Activated naive CD8-positive, alpha-beta T cell treated with anti-CD3 and anti-CD28 coated beads, Interleukin-2, amount 10 ng/mL, durations not matched to agents 7 days and 5 days (primary cell): ENCODE measurements at regions not wholly inside any gene's neighbourhood (a gene's known extent, or its start where the extent isn't known, plus 50 kb on each side); places are given as distances from the start of the nearest gene placed in this dataset.
"Not testable (repeated sequence)": the region's sequence is repeated elsewhere in the genome, so short reads cannot be mapped to it uniquely, and the experiment has no call there.

ENCODE experiments used
- ATAC-seq: fragments of 150-1000 bp; cut with Tn5 transposase; one replicate; pipeline ENCODE4 v1.10.0; 2021; ENCODE audit warnings: low read depth, moderate library complexity
- POLR2A ChIA-PET: fragments of 350-600 bp; sonication (Branson Sonifier 250); formaldehyde crosslinking; loops from one replicate; lab custom pipeline; 2021; ENCODE audit warnings: antibody characterized with exemption; lab: Charles Lee
- DNase-seq: peaks from one replicate; pipeline ENCODE4 v3.0.0; 2021
- H3K27ac Mint-ChIP-seq: one replicate; pipeline ENCODE4 v1.8.0; 2022; ENCODE audit warnings: mild to moderate bottlenecking, mixed read lengths
- H3K27me3 Mint-ChIP-seq: one replicate; pipeline ENCODE4 v1.8.0; 2022; ENCODE audit warnings: mild to moderate bottlenecking, moderate library complexity, mixed read lengths
- H3K36me3 Mint-ChIP-seq: one replicate; pipeline ENCODE4 v1.8.0; 2021; ENCODE audit warnings: mild to moderate bottlenecking, mixed read lengths
- H3K4me1 Mint-ChIP-seq: one replicate; pipeline ENCODE4 v1.8.0; 2021; ENCODE audit warnings: mixed read lengths
- H3K4me3 Mint-ChIP-seq: one replicate; pipeline ENCODE4 v1.8.0; 2022; ENCODE audit warnings: mild to moderate bottlenecking, moderate library complexity, mixed read lengths
- H3K9me3 Mint-ChIP-seq: one replicate; pipeline ENCODE4 v1.8.0; 2021; ENCODE audit warnings: mixed read lengths

GRCh38 chr1:185438936-185439335 lies 121.9 kb upstream of the IVNS1ABP start:
- Mint-ChIP-seq H3K4me3 (no peak overlapping the region), H3K4me1 (peaks cover 22% of the 10 kb centered on the region), H3K9me3 (peaks cover 3% of the 10 kb centered on the region), H3K27ac (no peak overlapping the region), H3K27me3 (no peaks in the 10 kb centered on the region), H3K36me3 (peaks cover 15% of the 10 kb centered on the region)
- POLR2A ChIA-PET = interaction anchor here (0.6 to 5.5 kb wide), 12 partner anchors 12 to 393 kb away, joined by 3 to 68 read pairs (median 8); partner anchors contain the start of genes IVNS1ABP and RNF2
- ATAC-seq (no peak), DNase-seq (no peak)

DNA sequence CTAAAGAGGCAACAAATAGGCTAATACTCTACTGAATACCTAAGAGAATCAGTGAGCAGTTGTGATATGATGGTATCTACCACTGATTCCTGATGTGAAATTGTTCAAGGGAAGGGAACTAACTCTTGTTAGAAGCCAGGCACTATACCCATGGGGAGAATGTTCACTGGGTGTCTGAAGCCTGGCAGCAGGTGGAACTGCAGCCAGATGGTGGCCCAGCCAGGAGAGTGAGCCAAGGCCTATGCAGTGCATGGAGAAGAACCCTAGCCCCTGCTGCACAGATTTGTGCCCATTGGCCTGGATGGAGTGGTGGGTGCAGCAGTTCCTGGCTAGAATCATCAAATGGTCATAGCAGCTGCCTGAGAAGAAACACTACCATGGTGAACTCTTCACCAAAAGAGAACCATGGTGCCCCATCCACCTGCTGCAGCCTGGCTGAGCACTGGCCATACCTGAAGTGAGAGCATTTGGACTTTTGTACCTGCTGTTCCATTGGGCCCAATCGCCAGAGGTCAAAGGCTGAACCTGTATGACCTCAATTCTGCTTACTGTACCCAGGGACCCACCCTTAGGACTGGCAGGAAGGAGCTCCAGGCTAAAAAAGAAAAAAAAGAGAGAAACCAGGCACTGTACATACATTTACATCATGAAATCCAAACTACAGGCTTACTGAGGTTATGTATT lies 118.8 kb upstream of the IVNS1ABP start:
- peaks cover 25% of the 10 kb centered on the region for H3K4me1 Mint-ChIP-seq
- POLR2A ChIA-PET = interaction anchor here (1.9 to 5.5 kb wide), 2 partner anchors 15 to 119 kb away, joined by 4 to 68 read pairs; partner anchors contain the start of gene IVNS1ABP
- peaks cover 10% of the 10 kb centered on the region for H3K9me3 Mint-ChIP-seq
- H3K4me3 Mint-ChIP-seq = no peak overlapping the region
- H3K27ac Mint-ChIP-seq = no peak overlapping the region
- H3K36me3 Mint-ChIP-seq = peaks cover 30% of the 10 kb centered on the region
- ATAC-seq (no peak), DNase-seq (no peak)
- H3K27me3 Mint-ChIP-seq = no peaks in the 10 kb centered on the region

GRCh38 chr1:185434721-185435120 lies 117.7 kb upstream of the IVNS1ABP start:
- Mint-ChIP-seq H3K9me3 (peaks cover 14% of the 10 kb centered on the region), H3K36me3 (peaks cover 36% of the 10 kb centered on the region), H3K27me3 (no peaks in the 10 kb centered on the region), H3K27ac (no peak overlapping the region), H3K4me1 (peaks cover 27% of the 10 kb centered on the region), H3K4me3 (no peak overlapping the region)
- DNase-seq = no peak
- POLR2A ChIA-PET = interaction anchor here (1.0 to 1.5 kb wide), 2 partner anchors 14 to 118 kb away, joined by 5 to 7 read pairs; partner anchors contain the start of gene IVNS1ABP
- ATAC-seq = no peak

GRCh38 chr1:185433667-185434066 lies 116.6 kb upstream of the IVNS1ABP start:
- DNase-seq (no peak), ATAC-seq (no peak)
- no peak overlapping the region for H3K4me3 Mint-ChIP-seq
- no peaks in the 10 kb centered on the region for H3K27me3 Mint-ChIP-seq
- peak overlapping the region; percentile 31 for H3K27ac Mint-ChIP-seq
- POLR2A ChIA-PET = interaction anchor here (1.5 kb wide), 1 partner anchor 117 kb away, joined by 7 read pairs; the partner anchor contains the start of gene IVNS1ABP
- H3K36me3 Mint-ChIP-seq = peaks cover 46% of the 10 kb centered on the region
- peaks cover 22% of the 10 kb centered on the region for H3K9me3 Mint-ChIP-seq
- H3K4me1 Mint-ChIP-seq = peaks cover 35% of the 10 kb centered on the region

DNA sequence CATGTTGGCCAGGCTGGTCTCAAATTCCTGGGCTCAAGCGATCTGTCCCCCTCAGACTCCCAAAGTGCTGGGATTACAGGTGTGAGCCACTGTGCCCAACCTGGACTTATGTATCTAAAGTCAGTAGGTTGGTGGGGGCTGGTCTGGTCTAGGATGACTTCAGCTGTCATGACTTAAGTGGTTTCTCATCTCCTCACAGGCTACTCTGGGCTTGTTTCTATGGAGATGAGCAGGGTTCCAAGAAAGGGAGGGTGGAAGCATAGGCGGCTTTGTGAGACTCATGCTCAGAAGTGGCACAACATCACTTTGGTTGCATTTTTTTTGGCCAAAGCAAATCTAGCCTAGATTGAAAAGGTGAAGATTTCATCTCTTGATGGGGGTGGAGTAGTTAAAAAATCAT lies 115.9 kb upstream of the IVNS1ABP start:
- ATAC-seq = peak; percentile 97
- Mint-ChIP-seq H3K27me3 (no peaks in the 10 kb centered on the region), H3K36me3 (peaks cover 48% of the 10 kb centered on the region), H3K27ac (peak overlapping the region; percentile 83), H3K4me1 (peaks cover 36% of the 10 kb centered on the region), H3K4me3 (peak overlapping the region; percentile 22), H3K9me3 (peaks cover 23% of the 10 kb centered on the region)
- DNase-seq = no peak
- POLR2A ChIA-PET = no interaction called here

DNA sequence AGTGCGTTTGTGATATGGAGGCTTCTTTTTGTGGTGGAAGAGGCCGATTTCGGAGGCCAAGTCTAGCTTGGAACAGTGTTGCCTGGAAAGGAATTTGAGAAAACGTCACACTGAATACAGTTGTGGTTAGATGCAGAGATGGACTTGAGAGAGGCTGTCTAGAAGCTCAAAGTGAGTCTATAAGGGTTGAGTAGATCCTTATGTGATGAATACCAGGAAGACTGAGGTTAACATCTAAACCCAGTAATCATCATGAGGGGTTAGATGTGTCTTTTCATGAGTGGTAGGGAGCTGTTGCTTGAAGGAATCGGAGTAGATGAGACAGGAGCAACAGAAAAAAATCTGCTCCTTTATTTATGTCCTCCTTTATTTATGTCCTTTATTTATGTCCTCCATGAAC lies 114.6 kb upstream of the IVNS1ABP start:
- ATAC-seq (no peak), DNase-seq (no peak)
- peaks cover 48% of the 10 kb centered on the region for H3K36me3 Mint-ChIP-seq
- H3K27me3 Mint-ChIP-seq = no peaks in the 10 kb centered on the region
- peaks cover 23% of the 10 kb centered on the region for H3K9me3 Mint-ChIP-seq
- POLR2A ChIA-PET = interaction anchor here (1.4 to 1.9 kb wide), 3 partner anchors 8 to 114 kb away, joined by 4 to 19 read pairs (median 5); partner anchors contain the start of gene IVNS1ABP
- H3K4me3 Mint-ChIP-seq = no peak overlapping the region
- H3K27ac Mint-ChIP-seq = no peak overlapping the region
- peaks cover 49% of the 10 kb centered on the region for H3K4me1 Mint-ChIP-seq

GRCh38 chr1:185429668-185430067 lies 112.6 kb upstream of the IVNS1ABP start:
- POLR2A ChIA-PET, ATAC-seq, H3K27ac Mint-ChIP-seq, H3K4me3 Mint-ChIP-seq, DNase-seq, H3K27me3 Mint-ChIP-seq: not testable (repeated sequence)
- H3K4me1 Mint-ChIP-seq = peaks cover 60% of the 10 kb centered on the region
- H3K36me3 Mint-ChIP-seq = peaks cover 48% of the 10 kb centered on the region
- H3K9me3 Mint-ChIP-seq = peaks cover 22% of the 10 kb centered on the region

- no peak overlapping the region for H3K4me3 Mint-ChIP-seq
- DNase-seq (no peak), ATAC-seq (no peak)
- peaks cover 57% of the 10 kb centered on the region for H3K36me3 Mint-ChIP-seq
- H3K27ac Mint-ChIP-seq = no peak overlapping the region
- POLR2A ChIA-PET = interaction anchor here (1.5 to 2.0 kb wide), 2 partner anchors 11 to 132 kb away, joined by 3 to 9 read pairs; no protein-coding TSS in a partner anchor
- no peaks in the 10 kb centered on the region for H3K27me3 Mint-ChIP-seq
- peaks cover 63% of the 10 kb centered on the region for H3K4me1 Mint-ChIP-seq
- H3K9me3 Mint-ChIP-seq = peaks cover 23% of the 10 kb centered on the region
Measured at GRCh38 chr1:185427776-185428175, 110.7 kb upstream of the IVNS1ABP start.

DNA sequence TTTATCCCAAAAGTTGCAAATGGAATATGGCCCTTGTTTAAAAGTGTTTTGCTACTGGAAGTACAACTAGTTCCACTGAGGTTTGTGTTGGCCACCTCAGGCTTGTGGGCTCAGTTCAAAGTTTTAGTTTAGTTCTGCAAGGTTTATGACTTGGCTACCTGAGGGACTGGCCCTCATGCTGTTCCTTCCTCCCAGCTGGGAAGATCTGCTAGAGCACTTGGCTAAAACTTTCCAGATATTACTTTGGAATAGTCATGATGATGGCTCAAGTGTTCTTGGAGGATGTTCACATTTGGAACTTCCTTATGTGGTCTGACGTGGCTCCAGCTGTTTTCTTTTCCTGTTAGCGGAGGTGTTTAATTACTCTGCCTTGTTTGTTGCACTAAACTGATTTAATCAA lies 110.2 kb upstream of the IVNS1ABP start:
- peaks cover 24% of the 10 kb centered on the region for H3K9me3 Mint-ChIP-seq
- no peak overlapping the region for H3K4me3 Mint-ChIP-seq
- H3K4me1 Mint-ChIP-seq = peaks cover 60% of the 10 kb centered on the region
- H3K27ac Mint-ChIP-seq = no peak overlapping the region
- no peak for ATAC-seq
- H3K36me3 Mint-ChIP-seq = peaks cover 54% of the 10 kb centered on the region
- no peak for DNase-seq
- no peaks in the 10 kb centered on the region for H3K27me3 Mint-ChIP-seq
- POLR2A ChIA-PET = interaction anchor here (1.0 to 3.0 kb wide), 4 partner anchors 12 to 219 kb away, joined by 3 to 15 read pairs (median 6); partner anchors contain the start of gene IVNS1ABP

DNA sequence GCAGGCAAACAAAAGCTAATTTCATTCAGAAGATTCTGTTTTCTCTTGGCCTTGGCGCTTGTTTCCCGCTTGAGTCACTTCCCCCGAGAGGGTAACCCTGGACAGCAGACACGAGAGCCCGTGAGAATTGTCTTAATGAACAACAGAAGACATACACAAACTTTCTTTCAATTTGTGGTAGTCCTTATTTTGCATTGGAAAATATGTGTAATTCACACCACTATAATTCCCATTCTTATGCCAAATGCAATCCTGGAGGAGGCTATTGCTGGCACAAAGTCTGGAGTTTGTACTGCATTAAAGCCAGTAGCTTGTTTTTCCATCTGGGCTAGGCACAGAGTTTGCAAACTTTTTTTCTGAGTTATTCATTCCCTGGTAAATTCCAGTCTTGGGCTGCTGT lies 109.8 kb upstream of the IVNS1ABP start:
- Mint-ChIP-seq H3K27ac (no peak overlapping the region), H3K36me3 (peaks cover 52% of the 10 kb centered on the region), H3K4me3 (no peak overlapping the region), H3K9me3 (peaks cover 23% of the 10 kb centered on the region), H3K27me3 (no peaks in the 10 kb centered on the region), H3K4me1 (peaks cover 62% of the 10 kb centered on the region)
- ATAC-seq (no peak), DNase-seq (no peak)
- POLR2A ChIA-PET = interaction anchor here (1.0 to 3.0 kb wide), 4 partner anchors 12 to 220 kb away, joined by 3 to 15 read pairs (median 6); partner anchors contain the start of gene IVNS1ABP

- POLR2A ChIA-PET = interaction anchor here (0.5 to 3.0 kb wide), 3 partner anchors 13 to 108 kb away, joined by 3 to 15 read pairs (median 7); partner anchors contain the start of gene IVNS1ABP
- DNase-seq = no peak
- Mint-ChIP-seq H3K4me3 (no peak overlapping the region), H3K27me3 (no peaks in the 10 kb centered on the region), H3K36me3 (peaks cover 41% of the 10 kb centered on the region), H3K4me1 (peaks cover 72% of the 10 kb centered on the region), H3K9me3 (peaks cover 18% of the 10 kb centered on the region), H3K27ac (peak overlapping the region; percentile 6)
- ATAC-seq = no peak
Measured at GRCh38 chr1:185425163-185425562, 108.1 kb upstream of the IVNS1ABP start.

DNA sequence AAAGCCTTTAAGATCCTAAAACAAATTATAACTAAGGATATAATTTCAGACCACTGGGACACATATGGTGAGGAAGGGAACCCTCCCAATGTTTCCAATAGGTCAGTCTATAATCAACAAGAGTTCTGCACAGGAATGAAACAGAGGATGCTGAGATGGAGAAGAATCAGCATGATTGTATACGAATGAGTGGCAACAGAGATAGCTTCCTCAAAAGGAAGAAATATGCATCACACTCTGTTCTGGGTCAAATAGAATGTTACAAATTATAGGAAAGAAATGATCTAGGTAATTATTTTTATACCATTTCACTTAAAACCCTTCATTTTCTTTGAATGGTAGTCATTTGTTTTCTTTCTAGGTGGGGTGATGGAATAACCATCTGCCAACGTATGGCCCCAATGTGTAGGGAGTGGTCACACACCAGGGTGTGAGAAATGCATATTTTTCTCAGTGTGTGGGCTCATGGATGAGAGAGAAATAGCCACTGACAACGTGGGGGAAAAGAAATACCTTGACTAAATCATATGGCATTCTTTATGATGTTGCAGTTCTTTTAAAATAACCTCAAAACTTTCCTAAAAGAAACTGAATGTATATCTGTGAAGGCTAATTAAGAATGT lies 104.6 kb upstream of the IVNS1ABP start:
- Mint-ChIP-seq H3K27me3 (no peaks in the 10 kb centered on the region), H3K36me3 (peaks cover 40% of the 10 kb centered on the region), H3K9me3 (peaks cover 5% of the 10 kb centered on the region), H3K4me1 (peaks cover 63% of the 10 kb centered on the region), H3K27ac (peak overlapping the region; percentile 91), H3K4me3 (peak overlapping the region; percentile 75)
- no peak for DNase-seq
- POLR2A ChIA-PET = interaction anchor here (0.5 to 8.9 kb wide), 11 partner anchors 10 to 146 kb away, joined by 3 to 105 read pairs (median 4); partner anchors contain the start of gene IVNS1ABP
- ATAC-seq = no peak

- H3K27ac Mint-ChIP-seq = peak overlapping the region; percentile 91
- peaks cover 2% of the 10 kb centered on the region for H3K9me3 Mint-ChIP-seq
- peaks cover 61% of the 10 kb centered on the region for H3K4me1 Mint-ChIP-seq
- ATAC-seq (peak; percentile 88), DNase-seq (peak; percentile 42)
- H3K27me3 Mint-ChIP-seq = no peaks in the 10 kb centered on the region
- H3K4me3 Mint-ChIP-seq = peak overlapping the region; percentile 75
- POLR2A ChIA-PET = interaction anchor here (0.5 to 8.9 kb wide), 13 partner anchors 11 to 146 kb away, joined by 3 to 105 read pairs (median 4); partner anchors contain the start of gene IVNS1ABP
- H3K36me3 Mint-ChIP-seq = peaks cover 39% of the 10 kb centered on the region
Measured at GRCh38 chr1:185420588-185421081, 103.6 kb upstream of the IVNS1ABP start.
